Uterus (tissue), 2 donors: ENCODE measurements at regions not wholly inside any gene's neighbourhood (a gene's known extent, or its start where the extent isn't known, plus 50 kb on each side); places are given as distances from the start of the nearest gene placed in this dataset.

Source experiments
- POLR2A ChIP-seq, 2 donors: fragments of 450-650 bp; IDR thresholded peaks; one replicate each; pipeline ENCODE4 v1.6.1; 2016; ENCODE audit warnings: antibody characterized with exemption in 2 of 2, mild to moderate bottlenecking in 1 of 2, moderate library complexity in 1 of 2
- TF ChIP-seq, protein P1 (sequence below), 4 experiments: fragments of 200-600 bp in 2 of 4; fragments of 450-650 bp in 2 of 4; sonication (generic) in 2 of 4; IDR thresholded peaks; one replicate each; pipeline ENCODE4 v1.5.1; 2016 to 2019; ENCODE audit warnings: antibody characterized with exemption in 4 of 4, mild to moderate bottlenecking in 2 of 4, moderate library complexity in 1 of 4

DNA sequence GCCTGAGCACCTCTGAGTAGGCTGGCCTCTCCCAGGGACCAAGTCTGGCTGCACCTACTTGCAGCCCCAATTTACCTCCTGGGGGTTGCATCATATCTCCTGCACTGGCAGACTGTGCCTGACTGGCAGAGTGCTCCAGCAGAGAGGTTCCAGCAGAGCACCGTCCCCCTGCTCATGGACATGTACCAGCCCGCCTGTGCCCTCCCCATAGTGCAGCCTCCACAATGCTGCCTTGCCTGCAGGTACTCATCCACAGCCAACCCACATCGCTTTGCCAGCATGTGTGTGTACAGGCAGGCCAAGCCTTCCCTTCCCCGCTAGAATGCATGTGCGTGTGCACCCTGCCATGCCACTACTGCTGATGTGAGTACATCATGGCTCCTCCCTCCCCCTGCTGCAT, 105.5 kb upstream of the NPSR1 start:
- TF ChIP-seq, protein P1, sequence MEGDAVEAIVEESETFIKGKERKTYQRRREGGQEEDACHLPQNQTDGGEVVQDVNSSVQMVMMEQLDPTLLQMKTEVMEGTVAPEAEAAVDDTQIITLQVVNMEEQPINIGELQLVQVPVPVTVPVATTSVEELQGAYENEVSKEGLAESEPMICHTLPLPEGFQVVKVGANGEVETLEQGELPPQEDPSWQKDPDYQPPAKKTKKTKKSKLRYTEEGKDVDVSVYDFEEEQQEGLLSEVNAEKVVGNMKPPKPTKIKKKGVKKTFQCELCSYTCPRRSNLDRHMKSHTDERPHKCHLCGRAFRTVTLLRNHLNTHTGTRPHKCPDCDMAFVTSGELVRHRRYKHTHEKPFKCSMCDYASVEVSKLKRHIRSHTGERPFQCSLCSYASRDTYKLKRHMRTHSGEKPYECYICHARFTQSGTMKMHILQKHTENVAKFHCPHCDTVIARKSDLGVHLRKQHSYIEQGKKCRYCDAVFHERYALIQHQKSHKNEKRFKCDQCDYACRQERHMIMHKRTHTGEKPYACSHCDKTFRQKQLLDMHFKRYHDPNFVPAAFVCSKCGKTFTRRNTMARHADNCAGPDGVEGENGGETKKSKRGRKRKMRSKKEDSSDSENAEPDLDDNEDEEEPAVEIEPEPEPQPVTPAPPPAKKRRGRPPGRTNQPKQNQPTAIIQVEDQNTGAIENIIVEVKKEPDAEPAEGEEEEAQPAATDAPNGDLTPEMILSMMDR (IDR thresholded peaks at IDR 0.05), result no peak
- no peak for TF ChIP-seq POLR2A (IDR thresholded peaks at IDR 0.05)
